Hepatocyte (in vitro differentiated cells): ENCODE measurements at regions not wholly inside any gene's neighbourhood (a gene's known extent, or its start where the extent isn't known, plus 50 kb on each side); places are given as distances from the start of the nearest gene placed in this dataset.
A peak's percentile ranks its signal among the peaks of the same experiment; 100 is the strongest.

Experiments used
- DNase-seq: peaks from one replicate; pipeline ENCODE4 v3.0.0-alpha.2; 2016; ENCODE audit warnings: low spot score
- H2AFZ ChIP-seq: fragments of 200-600 bp; sonication (generic); 2 replicates; pipeline ENCODE4 v1.6.0; 2016; ENCODE audit warnings: antibody characterized with exemption, mild to moderate bottlenecking
- H3K27ac ChIP-seq: fragments of 200-600 bp; sonication (generic); 2 replicates; pipeline ENCODE4 v1.5.1; 2016; ENCODE audit warnings: mild to moderate bottlenecking
- H3K27me3 ChIP-seq: fragments of 200-600 bp; sonication (generic); 2 replicates; pipeline ENCODE4 v1.6.1; 2016
- H3K36me3 ChIP-seq: fragments of 200-600 bp; sonication (generic); replicated peaks from 2 replicates; pipeline ENCODE4 v1.5.1; 2016; ENCODE audit warnings: low read depth; ENCODE audit not compliant: insufficient read depth
- H3K4me1 ChIP-seq: fragments of 200-600 bp; sonication (generic); 2 replicates; pipeline ENCODE4 v1.5.1; 2016; ENCODE audit warnings: mild to moderate bottlenecking, moderate library complexity; ENCODE audit not compliant: insufficient read depth
- H3K4me2 ChIP-seq: fragments of 200-600 bp; sonication (generic); 2 replicates; pipeline ENCODE4 v1.6.0; 2016
- H3K4me3 ChIP-seq: fragments of 200-600 bp; sonication (generic); 2 replicates; pipeline ENCODE4 v1.5.1; 2016; ENCODE audit warnings: mild to moderate bottlenecking
- H3K79me2 ChIP-seq: fragments of 200-600 bp; sonication (generic); 2 replicates; pipeline ENCODE4 v1.6.0; 2017; ENCODE audit warnings: mild to moderate bottlenecking
- H3K9me2 ChIP-seq: fragments of 200-600 bp; sonication (generic); replicated peaks from 2 replicates; pipeline ENCODE4 v1.6.0; 2017; ENCODE audit warnings: mild to moderate bottlenecking; ENCODE audit not compliant: insufficient read depth
- H3K9me3 ChIP-seq: fragments of 200-600 bp; sonication (generic); 2 replicates; pipeline ENCODE4 v1.5.1; 2016; ENCODE audit warnings: low read depth, mild to moderate bottlenecking
- H4K20me1 ChIP-seq: fragments of 200-600 bp; sonication (generic); 2 replicates; pipeline ENCODE4 v1.6.0; 2016; ENCODE audit warnings: mild to moderate bottlenecking; ENCODE audit not compliant: insufficient read depth, poor library complexity, severe bottlenecking
- EZH2 ChIP-seq: fragments of 200-600 bp; sonication (generic); IDR thresholded peaks from 2 replicates; pipeline ENCODE4 v1.6.1; 2016; ENCODE audit warnings: antibody characterized with exemption, mild to moderate bottlenecking, borderline replicate concordance
- EZH2phosphoT487 ChIP-seq: fragments of 200-600 bp; sonication (generic); IDR thresholded peaks from one replicate; pipeline ENCODE4 v1.6.1; 2018; ENCODE audit warnings: antibody characterized with exemption, mild to moderate bottlenecking, low read depth, moderate library complexity; ENCODE audit not compliant: unreplicated experiment, severe bottlenecking
- WGBS: methylation state at CpG from one replicate; pipeline ENCODE4 v1.1.6; 2016; ENCODE audit warnings: low lambda C conversion rate; ENCODE audit errors: missing lambda C conversion rate; 5-methylcytosine and 5-hydroxymethylcytosine counted together
- TF ChIP-seq, protein P1 (sequence below): fragments of 200-600 bp; sonication (generic); IDR thresholded peaks from 2 replicates; pipeline ENCODE4 v1.5.1; 2016; ENCODE audit warnings: antibody characterized with exemption, mild to moderate bottlenecking; ENCODE audit not compliant: poor library complexity

GRCh38 chr19:28737021-28737895 is 475.7 kb downstream of the UQCRFS1 start:
- 26% methylated on average over 6 of the region's 6 CpGs for WGBS
- no peaks in the 10 kb centered on the region for H3K79me2 ChIP-seq

DNA sequence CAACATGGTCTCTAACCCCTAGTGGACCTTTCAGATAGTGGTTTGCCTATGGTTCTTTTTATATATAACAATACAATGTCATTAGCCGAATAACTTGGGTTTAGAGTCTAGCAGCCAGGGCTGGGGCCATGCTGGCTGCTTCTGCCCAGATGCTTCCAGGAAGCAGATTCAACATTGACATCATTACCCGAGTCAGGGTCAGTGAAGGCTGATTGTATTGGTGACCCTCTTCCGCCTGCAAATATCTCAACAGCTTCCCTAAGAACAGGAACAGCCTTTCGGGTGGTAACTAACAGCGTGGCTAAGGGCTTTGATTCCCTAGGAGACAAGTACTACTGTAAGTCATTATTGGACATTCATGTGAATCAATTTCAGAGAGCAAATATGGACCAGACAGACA is 476.4 kb downstream of the UQCRFS1 start:
- Histone ChIP-seq H3K4me2 (peak overlapping the region; percentile 55), H3K27ac (no peak overlapping the region), H3K79me2 (no peaks in the 10 kb centered on the region), H3K4me3 (no peak overlapping the region), H2AFZ (peak overlapping the region; percentile 79), H3K4me1 (no peaks in the 10 kb centered on the region), H3K27me3 (no peaks in the 10 kb centered on the region), H4K20me1 (no peaks in the 10 kb centered on the region), H3K36me3 (no peaks in the 10 kb centered on the region), H3K9me3 (no peaks in the 10 kb centered on the region), H3K9me2 (no peaks in the 10 kb centered on the region)
- no peak for DNase-seq
- TF ChIP-seq EZH2phosphoT487, result no peak
- TF ChIP-seq, protein P1, sequence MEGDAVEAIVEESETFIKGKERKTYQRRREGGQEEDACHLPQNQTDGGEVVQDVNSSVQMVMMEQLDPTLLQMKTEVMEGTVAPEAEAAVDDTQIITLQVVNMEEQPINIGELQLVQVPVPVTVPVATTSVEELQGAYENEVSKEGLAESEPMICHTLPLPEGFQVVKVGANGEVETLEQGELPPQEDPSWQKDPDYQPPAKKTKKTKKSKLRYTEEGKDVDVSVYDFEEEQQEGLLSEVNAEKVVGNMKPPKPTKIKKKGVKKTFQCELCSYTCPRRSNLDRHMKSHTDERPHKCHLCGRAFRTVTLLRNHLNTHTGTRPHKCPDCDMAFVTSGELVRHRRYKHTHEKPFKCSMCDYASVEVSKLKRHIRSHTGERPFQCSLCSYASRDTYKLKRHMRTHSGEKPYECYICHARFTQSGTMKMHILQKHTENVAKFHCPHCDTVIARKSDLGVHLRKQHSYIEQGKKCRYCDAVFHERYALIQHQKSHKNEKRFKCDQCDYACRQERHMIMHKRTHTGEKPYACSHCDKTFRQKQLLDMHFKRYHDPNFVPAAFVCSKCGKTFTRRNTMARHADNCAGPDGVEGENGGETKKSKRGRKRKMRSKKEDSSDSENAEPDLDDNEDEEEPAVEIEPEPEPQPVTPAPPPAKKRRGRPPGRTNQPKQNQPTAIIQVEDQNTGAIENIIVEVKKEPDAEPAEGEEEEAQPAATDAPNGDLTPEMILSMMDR, result no peak
- WGBS, result 92% methylated on average over 5 of the region's 5 CpGs

More at GRCh38 chr19:28737021-28737895, 475.7 kb downstream of the UQCRFS1 start:
- Histone ChIP-seq H3K4me1 (no peaks in the 10 kb centered on the region), H2AFZ (peak overlapping the region; percentile 79), H3K36me3 (no peaks in the 10 kb centered on the region), H3K4me2 (peak overlapping the region; percentile 55), H3K4me3 (no peak overlapping the region), H4K20me1 (no peaks in the 10 kb centered on the region), H3K27ac (no peak overlapping the region), H3K9me3 (no peaks in the 10 kb centered on the region), H3K27me3 (no peaks in the 10 kb centered on the region), H3K9me2 (no peaks in the 10 kb centered on the region)
- no peak for TF ChIP-seq EZH2phosphoT487
- TF ChIP-seq, protein P1, result peak; percentile 71
- DNase-seq, result peak; percentile 43

DNA sequence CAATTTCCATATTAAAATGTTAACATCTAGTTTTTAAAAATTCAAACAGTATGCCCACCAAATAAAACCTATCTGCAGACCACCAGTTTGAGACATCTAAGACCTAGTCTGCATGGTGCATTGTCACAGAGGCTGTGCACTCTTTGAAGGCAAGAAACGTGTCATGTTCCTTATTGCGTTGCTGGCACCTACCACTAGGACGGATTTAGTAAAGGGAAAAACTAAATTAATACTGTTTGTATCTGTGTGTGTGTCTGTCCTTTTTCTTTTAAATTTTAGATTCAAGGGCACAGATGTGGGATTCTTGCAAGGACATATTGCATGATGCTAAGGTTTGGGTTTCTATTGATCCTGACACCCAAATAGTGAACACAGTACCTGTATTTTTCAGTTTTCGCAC is 481.4 kb downstream of the UQCRFS1 start:
- H2AFZ ChIP-seq, result no peak overlapping the region
- TF ChIP-seq EZH2 (no peak), EZH2phosphoT487 (no peak)
- TF ChIP-seq, protein P1, result no peak
- H3K4me3 ChIP-seq, result no peak overlapping the region
- H3K4me2 ChIP-seq, result no peak overlapping the region
- H3K9me2 ChIP-seq, result no peaks in the 10 kb centered on the region
- H4K20me1 ChIP-seq, result no peaks in the 10 kb centered on the region
- H3K27me3 ChIP-seq, result peaks cover 30% of the 10 kb centered on the region
- no peaks in the 10 kb centered on the region for H3K4me1 ChIP-seq
- no peaks in the 10 kb centered on the region for H3K9me3 ChIP-seq
- DNase-seq, result no peak
- WGBS, result 62% methylated on average over 4 of the region's 4 CpGs
- no peaks in the 10 kb centered on the region for H3K79me2 ChIP-seq
- H3K27ac ChIP-seq, result no peak overlapping the region
- no peaks in the 10 kb centered on the region for H3K36me3 ChIP-seq
